HG02678 (cell line): ENCODE measurements at regions not wholly inside any gene's neighbourhood (a gene's known extent, or its start where the extent isn't known, plus 50 kb on each side); places are given as distances from the start of the nearest gene placed in this dataset.

Experiments
- ATAC-seq: cut with Tn5 transposase; IDR thresholded peaks from one replicate; pipeline ENCODE4 v1.9.1; 2021; ENCODE audit warnings: mild to moderate bottlenecking, moderate library complexity; ENCODE audit not compliant: unreplicated experiment

- no peak for ATAC-seq
Measured at GRCh38 chr16:7103056-7103455, 229.6 kb upstream of the RBFOX1 start.

- no peak for ATAC-seq
Measured at GRCh38 chr16:7101054-7101453, 231.6 kb upstream of the RBFOX1 start.

GRCh38 chr16:7097518-7097917 lies 235.1 kb upstream of the RBFOX1 start:
- ATAC-seq = no peak

GRCh38 chr16:7093511-7093910 lies 239.1 kb upstream of the RBFOX1 start:
- no peak for ATAC-seq

- no peak for ATAC-seq
Measured at GRCh38 chr16:7090628-7091115, 242.0 kb upstream of the RBFOX1 start.

- ATAC-seq = no peak
Measured at GRCh38 chr16:7089751-7090150, 242.9 kb upstream of the RBFOX1 start.

- ATAC-seq = no peak
Measured at GRCh38 chr16:7088711-7089110, 243.9 kb upstream of the RBFOX1 start.

- ATAC-seq = no peak
Measured at GRCh38 chr16:7086822-7087616, 245.6 kb upstream of the RBFOX1 start.

- no peak for ATAC-seq
Measured at GRCh38 chr16:7085776-7086175, 246.9 kb upstream of the RBFOX1 start.

GRCh38 chr16:7083096-7083495 lies 249.5 kb upstream of the RBFOX1 start:
- no peak for ATAC-seq

GRCh38 chr16:7077636-7078035 lies 255.0 kb upstream of the RBFOX1 start:
- no peak for ATAC-seq

- no peak for ATAC-seq
Measured at GRCh38 chr16:7074715-7075114, 257.9 kb upstream of the RBFOX1 start.

- no peak for ATAC-seq
Measured at GRCh38 chr16:7057458-7057857, 275.2 kb upstream of the RBFOX1 start.

GRCh38 chr16:7055443-7055842 lies 277.2 kb upstream of the RBFOX1 start:
- no peak for ATAC-seq

- ATAC-seq = no peak
Measured at GRCh38 chr16:7051591-7052349, 280.9 kb upstream of the RBFOX1 start.

- no peak for ATAC-seq
Measured at GRCh38 chr16:7044331-7044730, 288.3 kb upstream of the RBFOX1 start.

- no peak for ATAC-seq
Measured at GRCh38 chr16:7038475-7038874, 294.2 kb upstream of the RBFOX1 start.

GRCh38 chr16:7037495-7037894 lies 295.1 kb upstream of the RBFOX1 start:
- no peak for ATAC-seq

GRCh38 chr16:7031031-7031430 lies 301.6 kb upstream of the RBFOX1 start:
- ATAC-seq = no peak

- no peak for ATAC-seq
Measured at GRCh38 chr16:7027401-7027800, 305.2 kb upstream of the RBFOX1 start.

GRCh38 chr16:7026639-7027038 lies 306.0 kb upstream of the RBFOX1 start:
- ATAC-seq = no peak

GRCh38 chr16:7025616-7026190 lies 306.9 kb upstream of the RBFOX1 start:
- ATAC-seq = no peak
